ENCODE measurements at regions not wholly inside any gene's neighbourhood (a gene's known extent, or its start where the extent isn't known, plus 50 kb on each side); places are given as distances from the start of the nearest gene placed in this dataset.
"Not testable (repeated sequence)": the region's sequence is repeated elsewhere in the genome, so short reads cannot be mapped to it uniquely, and the experiment has no call there.

DNA sequence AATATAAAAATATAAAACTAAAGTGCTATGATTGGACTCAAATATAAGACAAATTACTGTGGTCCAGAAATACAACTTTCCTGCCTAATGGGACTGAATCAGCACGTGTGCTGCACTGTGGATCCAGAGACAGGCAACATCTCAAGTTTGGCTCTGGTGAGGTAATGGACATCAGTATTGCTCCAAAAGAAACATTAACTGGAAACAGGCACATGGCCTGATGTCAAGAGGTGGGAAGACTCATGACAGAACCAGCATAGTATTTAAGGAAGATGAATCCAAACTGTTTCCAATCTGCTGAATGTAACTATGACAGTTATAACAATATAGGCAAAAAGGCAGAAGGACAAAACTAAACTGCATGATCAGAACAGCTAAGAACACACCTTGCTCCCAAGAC lies 354.6 kb downstream of the FSIP2 start:
- no peak for DNase-seq

DNA sequence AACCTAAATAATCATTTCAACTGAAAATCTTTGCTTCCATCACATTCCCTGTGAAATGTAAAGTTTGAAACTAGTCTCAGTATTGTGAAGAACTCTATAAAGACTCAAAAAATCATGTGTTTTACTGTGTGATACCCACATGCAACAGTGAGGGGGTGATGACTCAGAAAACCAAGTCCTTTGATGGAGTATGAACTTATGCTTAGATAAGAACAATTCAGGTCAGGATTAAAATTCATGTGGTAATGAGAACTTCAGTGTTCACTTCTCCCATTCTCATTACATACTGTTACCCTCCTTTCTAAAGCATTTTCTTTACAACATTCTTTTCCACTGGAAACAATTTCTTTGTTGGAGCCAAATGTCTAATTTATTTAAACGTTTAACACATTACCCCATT lies 360.2 kb downstream of the FSIP2 start:
- DNase-seq: no peak

DNA sequence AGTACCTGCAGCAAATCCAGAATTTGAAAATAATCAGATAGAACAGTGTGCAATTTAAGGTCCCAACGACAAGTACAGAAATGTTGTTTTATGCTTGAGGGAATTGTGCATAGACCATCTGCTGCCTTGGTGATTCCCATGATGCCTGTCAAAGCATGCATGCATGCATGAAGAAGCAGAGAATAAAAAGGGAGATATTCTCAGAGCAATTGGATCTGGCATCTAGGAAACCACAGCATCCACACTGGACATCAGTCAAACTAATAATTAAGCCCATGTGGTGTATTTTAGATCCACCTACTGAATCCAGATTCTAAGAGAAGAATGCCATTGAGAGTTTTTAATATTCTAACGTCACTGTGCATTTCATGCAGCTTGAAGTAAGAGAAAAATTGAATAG lies 361.2 kb downstream of the FSIP2 start:
- no peak for DNase-seq

DNA sequence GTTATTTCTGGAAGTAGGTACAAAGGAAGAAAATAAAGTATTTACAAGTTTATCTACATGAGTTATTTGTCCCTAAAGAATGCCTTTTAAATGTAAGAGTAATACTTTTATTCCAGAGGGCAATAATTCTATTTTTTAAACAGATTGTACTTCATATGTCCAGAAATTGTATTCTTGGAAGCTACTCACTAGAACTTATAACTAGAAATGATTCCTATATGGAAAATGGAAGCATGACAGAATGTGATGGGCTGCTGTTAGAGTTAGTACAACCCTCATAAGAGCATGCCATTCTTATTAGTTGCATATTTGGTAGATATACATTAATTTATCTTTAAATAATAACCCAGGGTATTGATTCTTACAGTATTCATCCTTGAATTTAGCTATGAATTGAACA lies 362.0 kb downstream of the FSIP2 start:
- DNase-seq: no peak

DNA sequence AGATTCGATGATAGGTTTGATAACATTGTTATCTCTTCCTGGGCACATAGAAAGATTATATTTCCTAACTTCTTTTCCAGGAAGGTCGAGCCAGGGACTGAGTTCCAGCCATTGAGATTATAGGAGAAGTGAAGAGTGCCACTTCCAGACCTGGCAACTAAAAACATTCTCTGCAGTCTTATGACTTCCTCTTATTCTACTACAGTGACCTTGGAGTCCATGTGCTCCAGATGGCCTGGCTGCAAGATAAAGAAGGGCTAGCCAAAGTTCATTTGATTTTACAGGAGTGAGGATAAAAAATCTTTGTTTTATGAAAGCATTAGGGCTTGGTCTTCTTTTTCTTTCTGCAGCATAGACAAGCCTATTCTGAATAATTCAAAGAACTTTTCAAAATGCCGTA lies 363.0 kb downstream of the FSIP2 start:
- DNase-seq: no peak

DNA sequence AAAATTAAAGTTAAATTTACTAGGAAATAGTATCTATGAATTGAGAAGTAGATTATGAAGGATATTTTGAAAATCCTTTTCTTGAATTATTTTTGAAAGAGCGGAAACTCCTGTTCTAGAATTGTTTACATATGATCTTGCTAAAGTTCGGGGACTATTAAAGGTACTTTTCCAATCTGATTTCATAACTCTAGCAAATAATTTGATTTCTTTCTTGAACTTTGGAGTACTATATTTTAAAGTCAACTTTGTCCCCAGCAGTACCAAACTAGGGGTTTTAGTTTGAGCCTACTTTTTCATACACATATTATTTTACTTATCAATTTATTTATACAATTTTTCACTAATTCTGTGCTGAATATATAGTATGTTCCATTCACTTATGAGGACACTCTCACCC lies 364.7 kb downstream of the FSIP2 start:
- DNase-seq: no peak

DNA sequence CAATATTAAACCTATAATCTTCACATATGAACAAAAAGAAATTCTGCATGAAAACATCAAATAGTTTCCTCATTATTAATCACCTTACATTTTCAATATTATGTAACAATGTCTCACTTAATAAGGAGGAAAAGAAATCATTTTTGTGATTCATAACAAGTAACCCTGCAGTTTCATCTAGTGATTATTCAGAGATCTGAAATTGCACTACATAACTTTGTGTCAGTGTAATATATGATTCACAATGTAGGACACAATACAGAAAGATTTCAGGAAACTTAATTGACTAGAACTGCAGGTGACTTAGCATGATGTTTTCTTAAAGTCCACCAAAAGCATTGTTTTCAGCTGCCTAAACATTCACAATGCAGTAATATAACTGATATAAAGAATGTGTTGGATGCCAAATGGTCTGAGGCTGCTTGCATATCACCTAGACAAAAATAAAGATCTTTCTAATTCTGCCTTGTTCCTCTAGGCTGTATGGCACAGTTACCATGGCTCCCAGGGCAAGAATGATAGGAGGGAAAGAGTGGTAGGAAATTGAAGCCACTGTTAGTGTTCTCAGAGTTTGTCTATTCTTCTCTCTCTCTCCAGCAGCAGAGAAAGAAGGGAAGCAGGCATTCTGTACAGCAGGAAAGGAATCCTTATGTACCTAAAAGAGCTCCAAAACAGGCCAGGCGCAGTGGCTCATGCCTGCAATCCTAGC lies 366.6 kb downstream of the FSIP2 start:
- DNase-seq: no peak

DNA sequence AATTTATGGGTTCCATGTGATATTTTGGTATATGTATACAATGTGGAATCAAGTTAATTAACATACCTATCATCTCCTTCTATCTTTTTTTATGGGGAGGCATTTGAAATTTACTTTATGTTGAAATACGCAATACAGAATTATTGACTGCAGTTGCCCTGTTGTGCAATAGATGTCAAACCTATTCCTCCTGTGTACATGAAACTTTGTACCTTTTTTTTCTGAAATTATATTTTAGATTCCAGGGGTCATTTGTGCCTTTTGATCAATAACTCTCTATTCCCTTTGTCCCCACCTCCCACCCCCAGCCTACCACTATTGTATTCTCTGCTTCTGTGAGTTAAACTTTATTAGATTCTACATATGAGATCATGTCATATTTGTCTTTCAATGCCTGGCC lies 369.9 kb downstream of the FSIP2 start:
- DNase-seq: no peak

DNA sequence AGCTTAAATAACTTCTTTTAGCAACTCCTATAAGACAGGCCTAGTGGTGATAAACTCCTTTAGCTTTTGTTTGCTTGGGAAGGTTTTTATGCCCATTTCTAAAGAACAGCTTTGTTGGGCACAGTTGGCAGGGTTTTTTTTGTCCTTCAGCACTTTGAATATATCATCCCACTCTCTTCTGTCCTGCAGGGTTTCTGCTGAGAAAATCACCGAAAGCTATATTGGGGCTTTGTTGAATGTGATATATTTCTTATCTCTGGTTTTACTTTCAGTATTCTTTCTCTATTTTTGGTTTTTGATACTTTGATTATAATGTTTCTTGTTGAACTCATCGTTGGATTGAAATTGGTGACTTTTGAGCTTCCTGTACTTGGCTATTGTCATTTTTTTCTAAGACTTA lies 372.8 kb upstream of the ZC3H15 start:
- DNase-seq: no peak

DNA sequence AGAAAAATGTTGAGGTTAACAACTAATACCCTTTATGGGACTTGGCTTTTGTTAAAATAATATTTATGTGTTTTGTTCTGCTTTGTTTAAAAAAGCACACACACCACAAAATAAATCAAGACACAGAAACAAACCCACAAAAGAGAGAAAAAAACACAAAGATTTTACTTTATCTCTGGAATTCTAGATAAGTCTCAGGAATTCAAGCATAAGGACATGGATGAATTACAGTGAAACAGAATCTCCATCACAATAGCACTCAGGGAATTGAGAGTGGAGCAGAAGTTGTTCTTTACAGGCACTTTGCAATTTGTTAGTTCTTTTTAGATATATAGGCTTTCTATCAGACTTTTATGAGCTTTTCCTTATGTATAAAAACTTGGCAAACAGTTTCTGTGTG lies 360.9 kb upstream of the ZC3H15 start:
- no peak for DNase-seq

DNA sequence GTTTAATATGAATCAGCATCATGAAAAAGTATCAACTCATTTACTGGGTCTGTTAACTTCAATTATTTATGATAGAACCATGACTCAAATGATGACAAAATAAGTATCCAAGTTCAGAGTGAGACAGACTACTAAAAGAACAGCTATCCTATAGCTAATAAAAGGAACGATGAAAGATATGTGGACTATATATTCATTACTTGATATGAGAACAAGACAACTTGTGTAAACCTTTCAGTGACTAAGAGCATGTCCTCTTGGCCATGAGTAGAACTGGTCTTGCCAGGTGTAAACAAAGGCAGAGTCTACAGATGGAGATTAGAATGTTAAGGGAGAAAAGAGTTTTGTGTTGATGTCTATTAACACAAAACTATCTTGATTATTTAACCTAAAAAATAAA lies 360.4 kb upstream of the ZC3H15 start:
- no peak for DNase-seq

DNA sequence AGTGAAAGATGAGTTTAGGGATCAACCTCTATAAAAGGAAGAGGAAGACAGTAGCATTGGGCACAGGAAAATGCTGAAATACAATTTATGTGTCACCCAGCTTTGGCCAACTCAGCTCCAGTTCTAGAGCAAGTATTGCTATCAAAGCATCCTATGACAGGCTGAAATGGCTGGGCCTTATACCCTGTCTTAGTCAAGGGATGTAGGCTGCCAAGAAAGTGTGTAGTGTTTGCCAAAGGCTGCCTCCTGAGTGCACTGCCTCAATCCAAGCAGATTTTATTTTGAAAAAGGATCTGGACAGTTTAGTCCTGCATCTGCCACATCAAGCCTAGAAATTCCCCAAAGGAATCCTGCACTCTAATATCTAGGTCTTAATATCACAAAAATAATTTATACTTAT lies 359.9 kb upstream of the ZC3H15 start:
- DNase-seq: no peak

DNA sequence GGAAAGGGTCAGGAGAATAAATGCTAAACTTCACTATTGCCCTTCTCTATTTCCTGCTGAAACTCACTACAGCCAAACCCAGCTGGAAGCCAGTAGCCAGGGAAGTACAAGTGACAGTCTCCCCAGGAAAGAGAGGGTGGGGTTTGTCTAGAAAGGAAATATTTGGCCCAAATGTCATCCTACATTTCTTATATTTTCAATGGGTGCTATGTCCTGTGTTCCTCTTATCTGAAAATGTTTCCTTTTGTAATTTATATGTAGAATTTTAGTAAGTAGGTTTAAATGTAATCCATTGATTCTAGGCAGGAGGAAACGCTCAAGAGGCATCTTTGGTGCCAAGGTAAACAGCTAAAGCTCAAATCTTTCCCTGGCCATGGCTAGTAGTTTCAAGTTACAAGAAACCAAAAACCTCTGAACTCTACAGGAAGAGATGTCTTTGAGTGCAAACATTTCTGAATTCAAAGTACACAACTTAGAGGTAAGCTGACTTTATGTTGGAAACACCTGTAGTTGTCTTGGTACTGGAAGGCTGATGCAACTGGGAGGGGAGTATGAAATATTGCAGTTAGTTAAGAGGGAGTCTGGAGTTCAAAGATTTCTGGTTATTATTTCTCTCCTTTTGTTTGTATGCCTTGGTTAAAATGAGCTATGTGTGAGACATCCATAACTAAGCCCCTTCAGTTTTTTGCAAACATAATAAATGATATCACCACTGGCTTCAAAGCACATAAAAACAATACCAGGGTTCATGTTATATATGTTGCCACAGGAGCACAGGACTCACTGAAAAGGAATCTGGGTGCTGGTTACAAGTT lies 356.1 kb upstream of the ZC3H15 start:
- no peak for DNase-seq

DNA sequence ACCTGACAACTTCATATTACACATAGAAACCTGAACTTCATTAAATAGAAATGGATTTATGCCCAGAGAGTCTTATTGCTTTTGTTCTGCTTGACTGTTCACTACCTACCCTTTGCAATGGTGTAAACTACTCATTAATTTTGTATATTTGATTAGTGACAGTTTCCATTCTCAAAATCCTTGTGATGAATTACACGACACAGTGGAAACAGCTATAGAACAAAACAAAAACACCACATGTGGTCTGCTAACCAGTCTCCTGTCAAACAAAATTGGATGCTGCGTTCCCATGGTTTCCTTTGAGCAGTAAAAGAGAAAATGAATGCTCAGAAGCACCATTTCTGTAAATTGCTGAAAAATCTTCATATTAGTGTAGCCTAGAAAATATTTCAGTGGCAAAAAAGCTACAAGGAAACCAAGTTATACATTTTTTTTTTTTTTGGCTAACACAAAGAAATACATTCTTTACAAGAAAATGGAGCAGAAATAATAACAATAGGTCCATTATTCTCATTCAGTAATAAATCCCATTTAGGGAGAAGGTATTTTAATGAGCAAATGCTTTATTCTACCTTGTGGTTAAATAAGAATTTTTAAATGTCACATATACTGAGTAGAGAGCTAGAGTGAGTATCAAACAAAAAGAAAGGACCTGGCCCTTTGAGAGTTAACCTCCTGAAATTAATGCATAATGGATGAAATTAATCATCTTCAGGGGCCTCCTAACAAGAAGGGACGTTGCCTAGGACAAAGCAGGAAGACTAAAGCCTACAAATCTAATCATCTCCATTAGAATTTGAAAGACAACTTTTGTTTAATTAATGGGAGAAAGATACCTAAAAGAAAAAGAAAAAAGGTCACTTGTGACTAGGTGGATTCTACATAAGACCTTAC lies 355.1 kb upstream of the ZC3H15 start:
- DNase-seq: no peak

DNA sequence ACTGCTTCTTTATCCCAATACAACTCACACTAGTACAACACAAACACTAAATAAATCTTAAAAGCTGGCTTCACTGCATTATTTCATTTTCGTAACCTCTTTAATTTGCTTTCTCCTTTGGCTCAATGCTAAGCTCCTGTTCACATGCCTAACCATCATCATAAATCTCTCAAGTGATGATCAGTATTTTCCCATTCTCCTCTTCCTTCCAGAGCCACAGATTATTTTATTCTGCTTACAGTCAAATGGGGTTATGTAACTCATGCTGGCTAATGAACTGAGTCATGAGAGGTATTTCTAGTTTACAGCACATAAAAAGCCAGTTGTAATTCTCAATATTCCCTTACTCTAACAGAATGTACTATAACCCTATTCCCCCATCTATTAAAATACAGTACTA lies 350.4 kb upstream of the ZC3H15 start:
- DNase-seq: no peak

DNA sequence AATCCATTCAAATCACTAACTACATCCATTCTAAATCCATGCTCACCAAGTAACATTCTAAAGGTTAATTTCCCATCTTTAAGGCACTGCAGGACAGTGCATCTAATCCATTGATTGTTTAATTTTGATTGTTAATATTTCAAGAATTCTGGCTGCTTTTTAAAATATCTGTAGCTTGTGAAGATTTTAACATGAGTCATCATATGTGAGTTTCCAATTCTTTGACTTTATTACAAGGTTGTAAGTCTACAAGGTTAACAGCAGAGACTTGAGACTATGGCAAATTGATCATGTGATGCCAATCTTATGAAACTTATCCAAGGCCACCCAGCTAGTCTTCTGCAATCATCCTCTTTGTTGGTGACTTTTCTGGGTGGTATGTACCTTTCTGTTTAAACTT lies 349.2 kb upstream of the ZC3H15 start:
- DNase-seq: no peak

DNA sequence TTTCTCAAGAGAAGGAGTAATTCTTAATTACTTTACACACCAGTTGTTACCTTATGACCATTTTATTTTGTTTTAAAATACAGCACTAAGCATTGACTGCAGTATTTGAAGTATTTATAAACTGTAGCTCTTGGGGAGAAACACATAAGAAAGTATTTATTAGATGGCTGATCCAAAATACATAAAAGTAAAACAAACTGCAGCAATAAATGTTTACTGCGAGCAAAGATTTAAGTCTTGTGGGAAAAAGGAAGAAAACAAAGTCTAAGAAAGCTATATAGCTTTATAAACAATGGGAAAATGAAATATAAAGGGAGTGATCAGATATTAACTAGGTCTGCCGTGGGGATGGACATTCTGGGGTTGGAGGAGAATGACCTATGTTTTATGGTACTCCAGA lies 347.2 kb upstream of the ZC3H15 start:
- DNase-seq: no peak

DNA sequence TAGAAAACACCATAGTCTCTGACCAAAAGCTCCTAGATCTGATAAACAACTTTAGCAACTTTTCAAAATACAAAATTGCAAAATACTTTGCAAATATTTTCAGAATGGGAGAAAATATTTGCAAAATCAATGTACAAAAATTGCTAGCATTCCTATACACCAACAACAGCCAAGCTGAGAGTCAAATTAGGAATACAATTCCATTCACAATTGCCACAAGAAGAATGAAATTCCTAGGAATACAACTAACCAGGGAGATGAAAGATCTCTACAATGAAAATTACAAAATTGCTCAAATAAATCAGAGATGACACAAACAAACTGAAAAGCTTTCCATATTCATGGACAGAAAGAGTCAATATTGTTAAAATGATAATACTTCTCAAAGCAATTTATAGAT lies 327.0 kb upstream of the ZC3H15 start:
- no peak for DNase-seq

DNA sequence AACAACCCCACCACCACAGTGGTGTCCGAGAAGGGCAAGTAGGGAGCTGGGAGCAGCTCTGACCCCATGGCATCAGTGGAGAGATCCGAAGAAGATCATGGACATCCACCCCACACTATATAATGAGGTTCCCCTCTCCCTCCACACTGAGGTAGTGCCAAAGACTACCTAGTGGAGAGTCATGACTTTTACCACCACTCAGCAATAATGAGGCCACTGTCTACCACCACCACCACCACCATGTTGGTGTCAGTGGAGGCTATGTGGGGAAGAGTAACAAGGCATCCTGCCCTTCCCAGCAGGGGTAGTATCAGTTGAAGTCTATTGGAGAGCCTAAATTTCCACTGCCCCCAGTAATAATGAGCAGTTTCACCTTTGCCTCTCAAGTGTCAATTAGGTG lies 321.7 kb upstream of the ZC3H15 start:
- no peak for DNase-seq

DNA sequence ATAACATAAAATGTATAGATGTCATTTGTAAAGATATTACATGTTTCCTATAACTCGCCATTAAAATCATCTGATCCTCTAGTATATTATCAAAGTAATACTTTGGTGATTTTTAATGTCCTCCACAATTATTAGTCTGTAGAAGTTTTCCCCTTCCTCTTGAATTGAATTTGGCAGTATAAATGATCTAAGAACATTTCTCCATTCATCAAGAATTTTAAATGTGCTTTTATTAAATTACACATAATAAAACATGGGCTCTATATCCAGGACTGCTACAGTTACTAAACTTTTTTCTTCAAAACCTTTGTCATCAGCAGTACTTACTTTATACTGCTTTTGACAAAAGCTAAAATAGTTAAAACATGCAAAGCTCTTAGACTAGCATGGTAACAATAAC lies 315.4 kb upstream of the ZC3H15 start:
- no peak for DNase-seq

DNA sequence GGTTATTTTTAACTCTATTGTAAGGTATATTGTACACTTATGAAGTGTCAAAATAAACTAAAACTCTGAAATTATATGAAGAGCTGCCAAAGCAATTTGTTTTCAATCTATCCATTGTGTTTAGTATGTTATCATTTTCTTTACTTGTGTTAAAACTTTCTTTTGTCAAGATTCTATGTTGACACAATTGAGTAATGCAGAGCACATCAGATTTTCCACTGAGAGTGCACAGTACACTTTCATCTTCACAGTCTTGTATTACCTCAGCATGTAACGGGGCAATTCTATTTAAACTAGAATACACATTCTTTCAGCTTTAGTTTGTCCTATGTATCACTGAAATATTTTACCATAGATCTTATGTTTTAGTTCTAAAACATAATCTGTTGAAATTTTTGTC lies 304.4 kb upstream of the ZC3H15 start:
- no peak for DNase-seq

DNA sequence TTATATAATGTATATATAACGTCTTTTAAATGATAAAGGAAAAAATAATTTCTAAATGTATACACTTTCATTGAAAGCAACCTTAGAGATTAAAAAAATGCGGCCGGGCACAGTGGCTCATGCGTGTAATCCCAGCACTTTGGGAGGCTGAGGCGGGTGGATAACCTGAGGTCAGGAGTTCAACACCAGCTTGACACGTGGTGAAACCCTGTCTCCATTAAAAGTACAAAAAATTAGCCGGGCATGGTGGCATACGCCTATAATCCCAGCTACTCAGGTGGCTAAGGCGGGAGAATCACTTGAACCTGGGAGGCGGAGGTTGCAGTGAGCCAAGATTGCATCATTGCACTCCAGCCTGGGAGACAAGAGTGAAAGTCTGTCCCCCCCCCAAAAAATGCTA lies 303.7 kb upstream of the ZC3H15 start:
- DNase-seq: not testable (repeated sequence)

DNA sequence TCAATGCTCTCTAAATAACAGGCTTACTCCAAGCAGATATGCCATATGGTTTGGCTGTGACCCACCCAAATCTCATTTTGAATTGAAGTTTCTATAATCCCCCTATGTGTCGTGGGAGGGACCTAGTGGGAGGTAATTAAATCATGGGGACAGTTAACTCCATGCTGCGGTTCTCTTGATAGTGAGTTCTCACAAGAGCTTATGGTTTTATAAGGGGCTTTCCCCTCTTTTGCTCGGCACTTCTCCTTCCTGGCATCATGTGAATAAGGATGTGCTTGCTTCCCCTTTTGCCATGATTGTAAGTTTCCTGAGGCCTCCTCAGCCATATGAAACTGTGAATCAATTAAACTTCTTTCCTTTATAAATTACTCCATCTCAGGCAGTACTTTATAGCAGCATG lies 302.7 kb upstream of the ZC3H15 start:
- no peak for DNase-seq

DNA sequence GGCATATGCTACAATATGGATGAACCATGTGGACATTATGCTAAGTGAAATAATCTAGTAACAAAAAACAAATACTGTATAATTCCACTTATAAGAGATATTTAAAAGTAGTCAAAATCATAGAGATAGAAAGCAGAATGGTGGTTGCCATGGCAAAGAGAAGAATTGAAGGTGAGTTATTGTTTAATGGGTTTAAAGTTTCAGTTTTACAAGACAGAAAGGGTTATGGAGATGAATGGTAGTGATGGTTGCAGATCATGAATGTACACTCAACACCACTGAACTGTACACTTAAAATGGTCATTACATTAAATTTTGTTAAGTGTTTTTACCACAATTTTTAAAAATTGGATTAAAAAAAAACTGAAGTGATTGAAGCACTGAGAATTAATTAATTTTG lies 298.2 kb upstream of the ZC3H15 start:
- DNase-seq: no peak

Measured in CD4-positive, alpha-beta T cell treated with Interferon alpha-2 for 1 hour (primary cell).